ENCODE measurements at regions not wholly inside any gene's neighbourhood (a gene's known extent, or its start where the extent isn't known, plus 50 kb on each side); places are given as distances from the start of the nearest gene placed in this dataset.

DNA sequence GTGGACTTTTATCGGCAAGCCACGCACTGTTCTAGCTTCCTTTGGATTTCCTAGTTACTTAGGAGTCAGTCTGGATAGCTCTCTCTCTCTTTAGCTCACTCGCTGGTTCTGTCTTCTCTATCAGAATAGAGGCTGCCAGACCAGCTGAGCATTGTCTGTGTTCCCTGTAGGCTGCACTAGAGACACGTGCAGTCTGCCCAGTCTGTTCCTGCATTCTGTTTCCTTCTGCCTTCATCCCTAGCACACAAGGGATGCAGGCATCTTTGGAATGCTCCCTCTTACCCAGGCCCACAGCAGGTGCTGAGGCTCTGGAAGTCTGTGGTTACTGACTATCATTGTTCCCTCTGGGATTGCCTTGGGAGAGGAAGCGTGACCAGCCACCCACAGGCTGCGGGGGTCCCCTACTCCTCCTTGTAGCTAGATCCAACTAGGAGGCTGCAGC is 322.8 kb downstream of the ZNF621 start:
- Histone ChIP-seq H3K9me3 (ENCODE audit: severe bottlenecking) (no peaks in the 10 kb centered on the region), H3K27me3 (ENCODE audit: insufficient read depth, low read depth, severe bottlenecking) (no peaks in the 10 kb centered on the region), H3K27ac (no peak overlapping the region), H3K4me3 (ENCODE audit: low read depth, low read length) (no peak overlapping the region), H3K36me3 (no peaks in the 10 kb centered on the region)
- no peak for DNase-seq
- TF ChIP-seq, protein P1, sequence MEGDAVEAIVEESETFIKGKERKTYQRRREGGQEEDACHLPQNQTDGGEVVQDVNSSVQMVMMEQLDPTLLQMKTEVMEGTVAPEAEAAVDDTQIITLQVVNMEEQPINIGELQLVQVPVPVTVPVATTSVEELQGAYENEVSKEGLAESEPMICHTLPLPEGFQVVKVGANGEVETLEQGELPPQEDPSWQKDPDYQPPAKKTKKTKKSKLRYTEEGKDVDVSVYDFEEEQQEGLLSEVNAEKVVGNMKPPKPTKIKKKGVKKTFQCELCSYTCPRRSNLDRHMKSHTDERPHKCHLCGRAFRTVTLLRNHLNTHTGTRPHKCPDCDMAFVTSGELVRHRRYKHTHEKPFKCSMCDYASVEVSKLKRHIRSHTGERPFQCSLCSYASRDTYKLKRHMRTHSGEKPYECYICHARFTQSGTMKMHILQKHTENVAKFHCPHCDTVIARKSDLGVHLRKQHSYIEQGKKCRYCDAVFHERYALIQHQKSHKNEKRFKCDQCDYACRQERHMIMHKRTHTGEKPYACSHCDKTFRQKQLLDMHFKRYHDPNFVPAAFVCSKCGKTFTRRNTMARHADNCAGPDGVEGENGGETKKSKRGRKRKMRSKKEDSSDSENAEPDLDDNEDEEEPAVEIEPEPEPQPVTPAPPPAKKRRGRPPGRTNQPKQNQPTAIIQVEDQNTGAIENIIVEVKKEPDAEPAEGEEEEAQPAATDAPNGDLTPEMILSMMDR (IDR thresholded peaks at IDR 0.05; ENCODE audit: low read depth, low read length), result no peak

DNA sequence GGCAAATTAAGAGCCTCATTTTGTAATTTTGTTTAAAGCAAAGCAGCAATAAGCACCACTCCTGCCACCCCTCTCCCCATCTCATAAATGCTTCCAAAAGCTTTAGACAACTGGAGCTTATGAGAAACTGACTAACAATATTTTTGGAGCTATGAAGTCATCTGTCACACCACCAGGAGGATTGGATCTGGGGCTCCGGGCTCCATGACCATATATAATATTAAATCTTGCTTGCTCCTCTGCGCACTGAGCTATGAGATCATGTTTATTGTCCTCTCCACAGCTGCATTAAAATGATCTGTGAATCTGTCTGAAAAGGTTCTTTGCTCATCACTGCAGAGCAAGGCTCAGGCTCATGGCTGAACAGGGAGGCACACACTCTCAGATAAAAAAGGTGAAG is 323.7 kb downstream of the ZNF621 start:
- Histone ChIP-seq H3K27ac (no peak overlapping the region), H3K27me3 (ENCODE audit: insufficient read depth, low read depth, severe bottlenecking) (no peaks in the 10 kb centered on the region), H3K4me3 (ENCODE audit: low read depth, low read length) (no peak overlapping the region), H3K36me3 (no peaks in the 10 kb centered on the region), H3K9me3 (ENCODE audit: severe bottlenecking) (no peaks in the 10 kb centered on the region)
- DNase-seq, result no peak
- TF ChIP-seq, protein P1 (IDR thresholded peaks at IDR 0.05; ENCODE audit: low read depth, low read length), result no peak

DNA sequence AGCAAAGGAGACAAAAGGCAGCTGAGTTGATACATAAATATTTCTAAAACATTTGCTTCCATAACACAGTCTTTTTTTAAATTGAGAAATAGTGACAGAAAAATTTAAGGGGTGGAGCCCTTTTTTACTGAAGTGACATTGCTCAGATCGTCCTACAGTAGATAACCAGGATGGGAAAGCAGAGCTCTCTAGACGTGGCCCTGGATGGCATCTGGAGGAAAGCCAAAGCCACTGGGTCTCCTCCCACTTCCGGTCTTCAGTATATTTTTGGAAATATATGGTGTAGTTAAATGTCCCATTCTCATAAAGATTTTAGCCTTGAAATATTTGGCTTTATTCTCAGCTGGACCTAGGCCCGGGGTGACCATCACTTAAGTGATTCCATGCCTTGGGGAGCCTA is 326.1 kb downstream of the ZNF621 start:
- no peaks in the 10 kb centered on the region for H3K36me3 ChIP-seq
- no peak overlapping the region for H3K27ac ChIP-seq

DNA sequence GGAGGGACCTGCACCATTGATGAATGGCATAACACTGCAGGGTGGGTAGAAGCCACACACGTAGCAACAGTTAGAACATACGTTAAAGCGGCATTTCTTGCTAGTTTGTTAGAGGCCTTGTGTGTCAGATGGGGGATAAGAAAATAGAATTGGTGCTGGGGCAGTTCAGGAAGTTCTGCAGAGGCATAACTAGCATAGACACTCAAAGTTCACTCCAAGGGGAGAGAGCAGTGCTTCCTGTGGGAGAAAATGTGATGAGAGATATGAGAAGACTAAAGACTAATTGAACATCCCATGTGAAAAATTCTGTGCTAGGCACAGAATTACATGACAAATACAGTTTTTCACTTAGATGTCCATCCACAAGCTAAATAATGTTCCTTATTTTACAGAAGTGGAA is 327.1 kb downstream of the ZNF621 start:
- no peaks in the 10 kb centered on the region for H3K27me3 ChIP-seq (ENCODE audit: insufficient read depth, low read depth, severe bottlenecking)
- H3K27ac ChIP-seq, result no peak overlapping the region
- H3K36me3 ChIP-seq, result no peaks in the 10 kb centered on the region
- TF ChIP-seq, protein P1 (IDR thresholded peaks at IDR 0.05; ENCODE audit: low read depth, low read length), result no peak
- no peak overlapping the region for H3K4me3 ChIP-seq (ENCODE audit: low read depth, low read length)
- no peaks in the 10 kb centered on the region for H3K9me3 ChIP-seq (ENCODE audit: severe bottlenecking)
- DNase-seq, result no peak

More for the DNA sequence above, 326.1 kb downstream of the ZNF621 start:
- DNase-seq, result no peak
- Histone ChIP-seq H3K4me3 (ENCODE audit: low read depth, low read length) (no peak overlapping the region), H3K27me3 (ENCODE audit: insufficient read depth, low read depth, severe bottlenecking) (no peaks in the 10 kb centered on the region), H3K9me3 (ENCODE audit: severe bottlenecking) (no peaks in the 10 kb centered on the region)
- TF ChIP-seq, protein P1 (IDR thresholded peaks at IDR 0.05; ENCODE audit: low read depth, low read length), result no peak

DNA sequence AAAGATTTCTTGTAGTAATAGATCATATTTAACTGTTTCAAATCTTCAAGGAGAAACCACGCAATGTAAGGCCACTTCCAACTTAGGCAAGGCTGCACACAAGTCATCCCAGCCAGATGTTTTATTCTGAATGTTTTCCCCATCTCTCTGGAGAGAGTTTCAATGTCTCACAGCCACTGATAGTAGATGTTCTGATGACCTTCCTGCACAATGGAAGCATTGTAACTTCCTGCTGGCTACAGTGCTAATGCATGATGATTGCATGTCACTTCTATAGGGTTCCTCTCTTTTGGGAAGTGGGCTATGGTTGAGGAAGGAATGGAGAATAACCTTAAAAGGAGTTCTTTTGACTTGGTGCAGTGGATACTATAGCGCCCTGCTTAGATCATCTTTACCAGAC is 328.0 kb downstream of the ZNF621 start:
- TF ChIP-seq, protein P1 (IDR thresholded peaks at IDR 0.05; ENCODE audit: low read depth, low read length), result no peak
- no peak for DNase-seq
- no peak overlapping the region for H3K27ac ChIP-seq
- no peaks in the 10 kb centered on the region for H3K27me3 ChIP-seq (ENCODE audit: insufficient read depth, low read depth, severe bottlenecking)
- no peaks in the 10 kb centered on the region for H3K9me3 ChIP-seq (ENCODE audit: severe bottlenecking)
- no peak overlapping the region for H3K4me3 ChIP-seq (ENCODE audit: low read depth, low read length)
- H3K36me3 ChIP-seq, result no peaks in the 10 kb centered on the region

DNA sequence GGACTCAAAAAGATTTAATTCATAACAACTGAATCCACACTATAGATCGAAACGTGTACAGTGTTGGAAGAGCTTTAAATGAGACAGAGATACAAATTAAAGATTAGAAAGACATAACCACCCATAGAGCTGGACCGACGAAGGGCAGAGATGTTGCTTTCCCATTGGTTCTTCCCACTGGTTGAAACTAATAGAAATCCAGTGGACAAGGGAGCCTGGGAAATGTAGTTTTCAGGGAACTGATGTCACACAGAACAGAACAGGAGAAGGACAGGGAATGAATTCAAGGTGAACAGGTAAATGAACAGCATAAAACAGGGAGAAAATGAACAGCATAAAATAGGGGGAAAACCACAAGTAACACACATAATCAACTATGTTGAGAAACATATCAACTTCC is 328.7 kb downstream of the ZNF621 start:
- no peaks in the 10 kb centered on the region for H3K9me3 ChIP-seq (ENCODE audit: severe bottlenecking)
- H3K4me3 ChIP-seq (ENCODE audit: low read depth, low read length), result no peak overlapping the region
- no peaks in the 10 kb centered on the region for H3K36me3 ChIP-seq
- DNase-seq, result no peak
- H3K27me3 ChIP-seq (ENCODE audit: insufficient read depth, low read depth, severe bottlenecking), result no peaks in the 10 kb centered on the region
- TF ChIP-seq, protein P1 (IDR thresholded peaks at IDR 0.05; ENCODE audit: low read depth, low read length), result no peak
- H3K27ac ChIP-seq, result no peak overlapping the region
